Activated naive CD8-positive, alpha-beta T cell (primary cell): ENCODE measurements at regions not wholly inside any gene's neighbourhood (a gene's known extent, or its start where the extent isn't known, plus 50 kb on each side); places are given as distances from the start of the nearest gene placed in this dataset.

Experiments
- H3K27ac Mint-ChIP-seq: one replicate; pipeline ENCODE4 v1.8.0; 2021; ENCODE audit warnings: mixed read lengths
- H3K27me3 Mint-ChIP-seq: one replicate; pipeline ENCODE4 v1.8.0; 2021; ENCODE audit warnings: mixed read lengths
- H3K36me3 Mint-ChIP-seq: one replicate; pipeline ENCODE4 v1.8.0; 2021; ENCODE audit warnings: mixed read lengths
- H3K4me1 Mint-ChIP-seq: one replicate; pipeline ENCODE4 v1.8.0; 2021; ENCODE audit warnings: low read depth, mixed read lengths
- H3K4me3 Mint-ChIP-seq: one replicate; pipeline ENCODE4 v1.8.0; 2021; ENCODE audit warnings: mild to moderate bottlenecking, mixed read lengths
- H3K9me3 Mint-ChIP-seq: one replicate; pipeline ENCODE4 v1.8.0; 2021; ENCODE audit warnings: low read depth, mixed read lengths

DNA sequence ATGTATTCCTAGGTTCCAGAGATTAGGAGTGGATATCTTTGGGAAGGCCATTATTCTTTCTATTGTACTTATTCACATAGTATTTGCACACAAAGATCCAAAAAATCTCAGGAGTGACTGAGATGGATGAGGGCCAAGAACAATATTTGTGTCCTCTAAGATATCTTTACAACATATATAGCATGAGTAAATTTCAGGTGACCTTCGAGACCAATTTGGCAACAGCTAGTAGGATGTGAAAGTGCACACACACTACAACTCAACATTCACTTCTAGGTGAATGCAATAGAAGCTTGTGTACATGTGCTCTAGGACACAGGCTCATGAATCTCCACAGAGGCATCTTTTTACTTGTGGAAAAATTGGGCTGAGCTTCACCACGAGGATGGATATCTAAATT lies 224.0 kb downstream of the C1orf94 start:
- no peaks in the 10 kb centered on the region for H3K4me1 Mint-ChIP-seq
- no peak overlapping the region for H3K27ac Mint-ChIP-seq
- no peaks in the 10 kb centered on the region for H3K9me3 Mint-ChIP-seq
- no peak overlapping the region for H3K4me3 Mint-ChIP-seq
- no peaks in the 10 kb centered on the region for H3K36me3 Mint-ChIP-seq
- peaks cover 11% of the 10 kb centered on the region for H3K27me3 Mint-ChIP-seq

DNA sequence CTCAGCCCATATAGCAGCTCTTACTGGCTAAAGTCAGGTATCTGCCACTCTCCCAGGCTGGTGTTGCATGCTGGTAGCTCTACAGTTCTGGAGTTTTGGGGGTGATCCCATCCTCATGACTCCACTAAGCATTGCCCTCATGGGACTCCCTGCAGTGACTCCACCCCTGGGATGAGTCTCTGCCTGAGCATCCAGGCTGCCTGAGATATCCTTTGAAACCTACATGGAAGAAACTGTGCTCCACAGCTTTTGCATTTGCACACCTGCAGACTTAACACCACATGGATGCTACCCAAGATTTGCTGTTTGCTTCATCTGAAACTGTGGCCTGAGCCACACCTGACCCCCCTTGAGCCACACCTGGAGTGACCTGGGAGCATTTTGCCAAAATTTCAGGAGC lies 226.4 kb downstream of the C1orf94 start:
- H3K27me3 Mint-ChIP-seq: peaks cover 12% of the 10 kb centered on the region
- no peak overlapping the region for H3K27ac Mint-ChIP-seq
- no peak overlapping the region for H3K4me3 Mint-ChIP-seq
- no peaks in the 10 kb centered on the region for H3K4me1 Mint-ChIP-seq
- H3K9me3 Mint-ChIP-seq: no peaks in the 10 kb centered on the region
- no peaks in the 10 kb centered on the region for H3K36me3 Mint-ChIP-seq

DNA sequence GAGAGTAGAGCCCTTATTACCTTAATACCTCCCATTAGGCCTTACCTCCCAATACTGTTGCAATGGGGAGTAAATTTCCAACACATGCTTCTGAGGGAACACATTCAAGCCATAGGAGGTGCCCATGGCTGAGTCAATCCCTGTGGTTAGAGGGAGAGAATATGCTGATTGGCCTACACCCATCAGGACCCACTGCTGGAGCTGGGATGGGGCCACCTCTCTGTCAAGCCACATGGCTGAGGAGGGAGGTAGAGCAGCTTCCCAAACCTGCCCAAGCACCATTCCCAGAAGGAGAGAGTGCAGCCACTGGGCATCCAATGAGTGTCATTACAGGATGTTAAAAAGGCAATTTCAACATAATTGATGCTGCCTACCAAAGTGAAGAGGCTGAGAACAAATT lies 228.1 kb downstream of the C1orf94 start:
- peaks cover 8% of the 10 kb centered on the region for H3K27me3 Mint-ChIP-seq
- no peaks in the 10 kb centered on the region for H3K9me3 Mint-ChIP-seq
- H3K4me3 Mint-ChIP-seq: no peak overlapping the region
- H3K27ac Mint-ChIP-seq: no peak overlapping the region
- H3K4me1 Mint-ChIP-seq: no peaks in the 10 kb centered on the region
- no peaks in the 10 kb centered on the region for H3K36me3 Mint-ChIP-seq

DNA sequence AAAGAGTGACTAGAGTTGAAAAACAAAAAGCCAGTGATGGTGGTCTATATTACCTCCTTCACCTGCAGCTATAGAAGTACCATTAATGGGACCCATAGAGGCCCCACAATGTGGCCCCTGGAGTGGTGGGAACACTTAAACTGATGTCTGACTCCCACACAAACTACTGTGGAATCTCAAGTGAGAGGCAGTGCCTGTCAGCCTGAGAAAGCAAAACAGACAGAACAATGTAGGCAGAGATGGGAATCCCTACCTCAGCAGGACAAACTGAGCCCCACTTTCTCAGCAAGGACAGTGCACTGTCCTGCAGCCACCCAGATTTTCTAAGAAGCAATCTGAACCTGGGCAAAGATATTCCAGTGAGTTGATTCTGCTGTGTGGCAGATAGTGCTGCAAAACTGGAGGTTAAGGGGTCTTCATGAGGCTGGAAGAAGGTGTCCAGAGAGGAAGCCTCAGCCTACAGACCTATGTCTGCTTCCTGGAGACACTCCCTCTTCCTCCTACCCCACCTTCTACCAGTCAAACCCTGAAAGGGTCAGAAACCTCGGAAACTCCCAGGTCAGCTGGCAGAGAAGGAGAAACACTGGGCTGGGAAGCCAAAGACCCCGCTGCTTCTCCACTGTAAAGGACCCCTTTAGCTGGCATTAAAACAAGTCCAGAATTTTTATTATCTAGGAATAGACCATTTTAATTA lies 228.7 kb downstream of the C1orf94 start:
- no peak overlapping the region for H3K4me3 Mint-ChIP-seq
- peaks cover 7% of the 10 kb centered on the region for H3K27me3 Mint-ChIP-seq
- H3K9me3 Mint-ChIP-seq: no peaks in the 10 kb centered on the region
- no peaks in the 10 kb centered on the region for H3K36me3 Mint-ChIP-seq
- no peaks in the 10 kb centered on the region for H3K4me1 Mint-ChIP-seq
- no peak overlapping the region for H3K27ac Mint-ChIP-seq

DNA sequence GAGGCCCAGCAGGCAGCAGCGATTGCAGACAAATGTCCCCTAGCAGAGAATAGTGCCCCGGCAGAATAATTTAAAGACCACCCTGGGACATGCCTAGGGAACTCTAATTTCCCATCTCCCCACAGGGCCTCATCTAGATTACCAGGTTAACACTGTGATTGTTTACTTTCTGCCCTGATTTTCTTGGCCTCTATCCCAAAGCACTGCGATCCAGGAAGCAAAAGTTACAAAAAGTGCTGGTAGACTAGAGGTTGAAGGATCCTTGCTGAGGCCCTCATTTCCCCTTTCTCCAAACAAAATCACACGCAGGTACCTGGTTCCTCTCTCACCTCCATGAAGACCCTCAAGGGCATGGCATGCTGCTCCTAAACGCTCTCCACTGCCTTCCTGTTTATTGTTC lies 229.7 kb downstream of the C1orf94 start:
- peaks cover 6% of the 10 kb centered on the region for H3K27me3 Mint-ChIP-seq
- no peaks in the 10 kb centered on the region for H3K4me1 Mint-ChIP-seq
- no peak overlapping the region for H3K27ac Mint-ChIP-seq
- no peak overlapping the region for H3K4me3 Mint-ChIP-seq
- no peaks in the 10 kb centered on the region for H3K9me3 Mint-ChIP-seq
- H3K36me3 Mint-ChIP-seq: no peaks in the 10 kb centered on the region

DNA sequence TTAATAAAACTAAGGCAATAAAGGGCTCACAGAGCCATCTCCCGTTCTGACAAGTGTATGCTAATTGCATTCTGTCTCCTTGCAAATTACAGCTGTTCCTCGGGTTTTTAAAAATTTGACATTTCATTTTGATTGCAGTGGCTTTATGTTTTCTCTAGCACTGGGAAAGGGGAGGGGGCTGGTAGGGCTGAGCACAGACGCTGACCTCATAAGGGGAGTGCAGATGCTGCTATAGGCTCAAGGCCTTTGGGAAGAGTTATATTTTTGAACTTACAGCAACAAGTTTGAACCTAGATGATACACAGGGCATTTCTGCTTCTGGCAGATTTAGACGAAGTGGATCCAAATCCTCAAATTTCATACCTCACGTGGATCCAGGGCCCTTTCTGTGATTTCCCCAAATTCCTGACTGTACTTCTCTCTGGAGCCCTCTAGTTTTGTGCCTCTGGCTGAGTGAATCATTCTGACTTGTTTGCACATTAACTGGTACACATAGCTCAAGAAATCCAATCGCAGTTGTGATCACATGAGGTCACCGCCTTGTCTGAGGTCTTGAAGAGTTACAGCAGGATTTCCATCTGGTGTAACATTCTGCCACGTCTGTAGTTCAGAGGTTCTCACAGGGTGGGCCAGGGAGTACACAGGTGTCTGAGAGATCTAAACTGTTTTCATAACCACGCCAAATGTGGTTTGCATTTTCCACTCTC lies 230.3 kb downstream of the C1orf94 start:
- H3K27ac Mint-ChIP-seq: no peak overlapping the region
- H3K4me1 Mint-ChIP-seq: no peaks in the 10 kb centered on the region
- H3K36me3 Mint-ChIP-seq: no peaks in the 10 kb centered on the region
- no peaks in the 10 kb centered on the region for H3K9me3 Mint-ChIP-seq
- H3K27me3 Mint-ChIP-seq: peaks cover 6% of the 10 kb centered on the region
- no peak overlapping the region for H3K4me3 Mint-ChIP-seq

DNA sequence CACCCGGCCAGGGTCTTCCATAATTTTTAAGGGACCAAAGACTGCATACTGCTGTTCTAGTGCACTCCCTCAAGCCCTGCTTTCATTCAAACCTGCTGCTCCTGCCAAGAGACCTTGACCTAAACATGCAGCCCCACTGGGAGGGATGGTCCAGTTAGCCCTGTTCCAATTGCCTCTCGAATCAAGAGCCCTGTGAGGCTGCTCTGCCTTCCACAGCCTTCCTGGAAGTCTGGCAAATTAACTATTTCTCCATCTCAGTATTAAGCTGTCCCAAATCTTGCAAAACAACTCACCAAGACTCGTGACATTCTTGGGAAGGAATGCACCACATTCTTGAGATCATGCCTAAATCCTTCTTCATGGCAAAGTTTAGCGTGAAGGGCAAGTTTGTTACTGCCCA lies 231.3 kb downstream of the C1orf94 start:
- H3K36me3 Mint-ChIP-seq: no peaks in the 10 kb centered on the region

DNA sequence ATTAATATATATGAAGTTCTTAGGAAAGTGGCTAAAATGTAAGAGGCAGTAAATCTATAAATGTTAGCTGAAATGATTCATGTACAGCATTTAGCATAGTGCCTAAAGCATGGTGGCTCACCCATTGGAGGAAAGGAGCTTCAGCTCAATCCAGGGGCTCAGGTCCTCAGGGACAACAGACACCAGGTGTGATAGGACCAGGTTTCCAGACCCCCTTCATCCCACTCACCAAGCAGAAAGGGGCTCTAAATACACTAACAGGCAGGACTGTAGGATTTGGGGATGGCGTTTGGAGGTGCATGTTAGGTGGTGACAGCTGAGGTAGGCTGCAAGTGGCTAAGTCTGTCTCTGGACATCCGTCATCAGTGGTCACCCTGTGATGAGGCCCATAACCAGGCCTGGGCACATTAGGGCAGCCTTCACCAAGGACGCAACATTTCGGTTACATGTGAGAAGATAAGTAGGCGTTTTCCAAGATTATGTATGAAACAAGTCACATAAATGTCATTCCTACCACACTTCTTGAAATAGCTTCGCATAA lies 233.1 kb downstream of the C1orf94 start:
- Mint-ChIP-seq H3K4me1 (no peaks in the 10 kb centered on the region), H3K36me3 (no peaks in the 10 kb centered on the region), H3K27me3 (peaks cover 3% of the 10 kb centered on the region), H3K27ac (no peak overlapping the region), H3K4me3 (no peak overlapping the region), H3K9me3 (no peaks in the 10 kb centered on the region)

More for the DNA sequence above, 231.3 kb downstream of the C1orf94 start:
- Mint-ChIP-seq H3K27ac (no peak overlapping the region), H3K27me3 (peaks cover 3% of the 10 kb centered on the region), H3K4me1 (no peaks in the 10 kb centered on the region), H3K9me3 (no peaks in the 10 kb centered on the region), H3K4me3 (no peak overlapping the region)

DNA sequence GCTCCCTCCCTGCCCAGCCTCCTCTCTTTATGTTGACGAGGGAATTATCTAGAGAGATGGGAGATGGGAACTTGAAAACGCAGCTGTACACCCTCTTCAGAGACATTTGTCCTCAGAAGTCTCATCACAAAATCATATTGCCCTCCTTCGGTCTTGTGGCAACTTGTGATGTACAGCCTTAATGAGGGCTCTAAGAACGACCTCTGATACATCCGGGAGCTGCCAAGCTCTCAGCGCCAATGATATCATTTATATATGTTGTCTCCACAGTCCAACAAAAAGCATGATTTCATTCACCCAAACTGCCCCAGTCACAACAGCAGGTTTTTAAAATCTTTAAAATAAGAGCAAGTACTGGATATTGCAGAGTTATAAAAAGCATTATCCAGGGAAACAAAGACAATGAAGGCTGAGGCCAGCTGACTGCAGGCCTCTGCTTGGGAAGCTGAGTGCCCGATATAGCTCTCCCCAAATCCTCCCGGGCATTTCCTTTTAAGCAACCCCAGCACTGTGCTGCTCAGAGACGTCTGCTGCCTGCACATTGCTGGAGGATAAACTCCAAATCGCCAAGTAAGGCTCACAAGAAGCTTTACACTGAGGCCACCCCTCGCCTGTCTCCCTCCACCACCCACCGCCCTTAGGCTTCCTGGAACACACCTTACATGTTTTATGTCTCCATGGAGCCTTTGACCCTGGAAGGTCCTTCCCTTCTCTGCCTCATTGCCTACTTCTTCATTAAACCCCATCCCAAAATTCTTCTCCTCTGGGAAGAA lies 236.1 kb downstream of the C1orf94 start:
- H3K27me3 Mint-ChIP-seq: peaks cover 9% of the 10 kb centered on the region
- H3K36me3 Mint-ChIP-seq: no peaks in the 10 kb centered on the region
- no peaks in the 10 kb centered on the region for H3K4me1 Mint-ChIP-seq
- H3K4me3 Mint-ChIP-seq: no peak overlapping the region
- no peak overlapping the region for H3K27ac Mint-ChIP-seq
- no peaks in the 10 kb centered on the region for H3K9me3 Mint-ChIP-seq

DNA sequence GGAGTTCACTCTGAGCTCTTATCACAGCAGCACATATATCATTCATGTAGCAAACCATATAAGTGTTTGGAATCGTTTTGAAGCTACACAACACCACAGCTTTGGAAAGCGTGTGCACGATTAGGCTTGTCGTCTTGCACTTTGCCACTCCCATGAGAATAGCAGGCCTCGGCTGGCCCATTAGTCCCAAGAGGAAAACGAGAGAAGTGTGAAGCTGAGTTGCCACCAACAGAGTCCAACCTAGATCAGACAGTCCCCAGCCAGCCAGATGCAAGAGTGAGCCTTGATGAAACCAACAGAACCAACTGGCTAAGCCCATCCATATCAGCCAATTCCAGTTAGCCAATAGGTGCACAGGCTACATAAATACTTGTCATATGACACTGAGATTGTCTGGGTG lies 238.4 kb downstream of the C1orf94 start:
- no peak overlapping the region for H3K4me3 Mint-ChIP-seq
- H3K4me1 Mint-ChIP-seq: no peaks in the 10 kb centered on the region
- no peaks in the 10 kb centered on the region for H3K36me3 Mint-ChIP-seq
- no peak overlapping the region for H3K27ac Mint-ChIP-seq
- H3K27me3 Mint-ChIP-seq: peaks cover 9% of the 10 kb centered on the region
- H3K9me3 Mint-ChIP-seq: no peaks in the 10 kb centered on the region

DNA sequence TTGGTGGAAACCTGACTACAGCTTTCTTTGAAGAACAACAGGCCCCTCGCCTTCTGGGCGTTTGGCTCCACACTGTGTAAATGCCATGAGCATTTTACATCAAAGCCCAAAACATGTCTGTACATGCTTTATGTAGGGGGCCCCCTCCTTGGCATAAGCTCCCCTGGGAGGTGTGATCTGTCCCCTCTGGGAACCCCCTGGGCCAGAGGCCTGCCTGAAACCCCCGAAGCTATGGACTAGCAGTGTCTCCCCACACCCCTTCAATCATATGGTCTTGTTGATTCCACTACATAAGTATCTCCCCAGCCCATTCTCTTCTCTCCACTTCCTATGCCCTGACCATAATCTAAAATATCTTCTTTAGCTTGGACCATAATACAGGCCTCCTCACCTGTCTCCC lies 241.5 kb downstream of the C1orf94 start:
- H3K4me3 Mint-ChIP-seq: no peak overlapping the region
- no peaks in the 10 kb centered on the region for H3K9me3 Mint-ChIP-seq
- H3K4me1 Mint-ChIP-seq: no peaks in the 10 kb centered on the region
- peaks cover 8% of the 10 kb centered on the region for H3K27me3 Mint-ChIP-seq
- no peak overlapping the region for H3K27ac Mint-ChIP-seq
- H3K36me3 Mint-ChIP-seq: no peaks in the 10 kb centered on the region

DNA sequence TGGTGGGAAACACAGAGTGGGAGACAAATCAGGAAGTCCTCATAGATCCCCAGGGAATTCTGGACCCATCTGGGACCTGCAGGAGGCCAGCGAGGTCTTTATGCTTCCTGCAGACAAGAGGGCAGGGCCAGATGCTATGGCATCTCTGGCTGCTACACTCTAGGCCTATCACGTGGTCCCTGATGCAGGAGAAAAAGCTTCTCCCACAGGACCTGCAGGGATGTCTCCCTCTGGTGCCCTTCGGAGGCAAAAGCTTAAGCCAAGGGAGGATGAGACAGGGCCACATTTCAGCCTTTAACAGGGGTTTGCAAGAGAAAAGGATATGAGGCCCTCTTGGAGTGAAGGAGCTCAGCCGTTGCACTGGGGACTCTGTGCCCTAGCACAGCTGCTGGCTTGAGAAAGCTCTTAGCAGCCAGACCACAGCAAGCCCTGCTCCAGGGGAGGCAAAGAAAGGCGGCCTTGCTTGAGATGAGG lies 243.0 kb downstream of the C1orf94 start:
- no peak overlapping the region for H3K4me3 Mint-ChIP-seq
- peaks cover 8% of the 10 kb centered on the region for H3K27me3 Mint-ChIP-seq
- no peaks in the 10 kb centered on the region for H3K9me3 Mint-ChIP-seq
- no peaks in the 10 kb centered on the region for H3K36me3 Mint-ChIP-seq
- no peak overlapping the region for H3K27ac Mint-ChIP-seq
- H3K4me1 Mint-ChIP-seq: no peaks in the 10 kb centered on the region

DNA sequence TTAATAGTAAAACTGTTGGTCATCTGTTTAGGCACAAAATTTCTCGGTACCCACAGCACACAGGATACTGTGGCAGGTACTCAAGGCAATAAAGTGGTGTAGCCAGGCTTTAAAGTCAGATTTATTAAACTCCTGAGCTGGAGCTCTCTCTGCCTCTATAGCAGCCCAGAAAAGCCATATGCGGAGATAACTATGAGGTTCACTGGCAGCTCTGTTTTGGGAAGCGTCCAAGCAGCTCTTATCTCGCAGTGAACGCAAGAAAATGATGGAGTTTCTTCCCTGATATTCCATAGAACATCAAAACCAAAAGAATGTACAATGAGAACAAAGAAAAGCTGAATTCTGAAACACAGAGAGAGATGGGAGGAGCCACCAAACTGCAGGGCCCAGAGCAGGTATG lies 248.3 kb downstream of the C1orf94 start:
- Mint-ChIP-seq H3K4me1 (no peaks in the 10 kb centered on the region), H3K27me3 (peaks cover 6% of the 10 kb centered on the region), H3K27ac (no peak overlapping the region), H3K4me3 (no peak overlapping the region), H3K9me3 (no peaks in the 10 kb centered on the region), H3K36me3 (no peaks in the 10 kb centered on the region)

DNA sequence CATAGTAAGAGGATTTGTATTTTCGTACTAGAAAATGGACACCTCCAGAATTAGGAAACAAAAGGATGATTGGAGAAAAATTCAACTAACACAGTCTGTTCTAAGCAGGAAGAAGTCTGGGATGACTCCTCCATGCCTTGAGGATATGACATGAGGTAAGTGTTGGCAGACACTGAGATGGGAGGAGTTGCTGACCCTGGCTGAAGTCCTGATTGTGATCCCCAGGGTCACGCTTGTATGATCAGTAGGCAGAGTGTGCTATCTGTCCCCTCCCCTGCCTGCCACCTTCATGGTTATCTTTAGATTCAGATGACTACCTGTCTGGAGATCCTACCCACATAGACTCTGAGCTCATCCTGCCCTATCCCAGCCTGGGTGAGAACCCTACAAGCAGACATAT lies 249.1 kb downstream of the C1orf94 start:
- H3K4me1 Mint-ChIP-seq: no peaks in the 10 kb centered on the region

DNA sequence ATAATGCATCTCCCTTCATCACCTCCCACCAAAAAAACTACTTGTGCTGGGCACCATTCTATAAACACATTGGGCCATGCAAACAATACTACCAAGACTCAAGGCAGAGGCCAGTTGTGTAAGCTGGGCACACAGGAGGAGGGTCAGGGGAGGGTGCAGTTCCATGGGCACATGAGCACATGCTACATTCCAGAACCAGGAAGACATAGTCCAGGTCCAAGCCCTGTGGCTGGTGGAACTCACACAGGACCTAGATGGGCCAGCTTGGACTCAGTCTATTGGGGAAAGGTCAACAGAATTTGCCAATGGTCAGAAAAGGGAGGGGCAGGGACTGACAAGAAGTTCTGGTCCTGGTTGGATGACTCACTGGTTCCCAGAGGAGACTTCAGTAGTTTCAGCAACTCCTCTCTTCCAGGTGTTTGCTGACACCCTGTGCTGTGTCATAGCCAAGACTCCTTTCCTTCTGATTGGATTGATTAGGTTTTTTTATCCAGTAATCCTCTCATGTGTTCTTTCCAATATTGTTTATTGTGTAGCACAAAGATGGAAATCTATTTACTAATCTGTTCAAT lies 249.7 kb downstream of the C1orf94 start:
- peaks cover 6% of the 10 kb centered on the region for H3K27me3 Mint-ChIP-seq
- no peaks in the 10 kb centered on the region for H3K36me3 Mint-ChIP-seq
- no peaks in the 10 kb centered on the region for H3K4me1 Mint-ChIP-seq
- no peak overlapping the region for H3K4me3 Mint-ChIP-seq
- no peaks in the 10 kb centered on the region for H3K9me3 Mint-ChIP-seq
- H3K27ac Mint-ChIP-seq: no peak overlapping the region

More for the DNA sequence above, 249.1 kb downstream of the C1orf94 start:
- Mint-ChIP-seq H3K27ac (no peak overlapping the region), H3K27me3 (peaks cover 6% of the 10 kb centered on the region), H3K9me3 (no peaks in the 10 kb centered on the region), H3K36me3 (no peaks in the 10 kb centered on the region), H3K4me3 (no peak overlapping the region)
